ENCODE measurements at regions not wholly inside any gene's neighbourhood (a gene's known extent, or its start where the extent isn't known, plus 50 kb on each side); places are given as distances from the start of the nearest gene placed in this dataset.

DNA sequence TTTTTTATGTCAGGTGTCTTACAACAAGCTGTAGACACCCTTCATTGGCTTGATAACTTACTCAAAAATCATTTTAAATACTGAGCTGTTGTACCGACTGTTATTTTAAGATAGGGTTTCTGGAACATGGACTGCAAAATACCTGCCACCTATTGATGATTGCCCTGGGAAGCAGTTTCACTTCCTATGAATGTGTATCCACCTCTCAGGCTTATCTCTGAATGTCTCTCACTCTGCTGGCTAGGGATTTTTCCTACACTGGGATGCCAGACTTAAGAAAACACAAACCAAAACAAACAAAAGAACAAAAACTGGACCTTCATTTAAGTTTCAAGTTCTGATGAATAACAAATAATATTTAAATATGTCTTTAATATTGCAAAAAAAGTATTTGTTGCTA is 663.7 kb downstream of the EFNB2 start:
- TF ChIP-seq, protein P1, sequence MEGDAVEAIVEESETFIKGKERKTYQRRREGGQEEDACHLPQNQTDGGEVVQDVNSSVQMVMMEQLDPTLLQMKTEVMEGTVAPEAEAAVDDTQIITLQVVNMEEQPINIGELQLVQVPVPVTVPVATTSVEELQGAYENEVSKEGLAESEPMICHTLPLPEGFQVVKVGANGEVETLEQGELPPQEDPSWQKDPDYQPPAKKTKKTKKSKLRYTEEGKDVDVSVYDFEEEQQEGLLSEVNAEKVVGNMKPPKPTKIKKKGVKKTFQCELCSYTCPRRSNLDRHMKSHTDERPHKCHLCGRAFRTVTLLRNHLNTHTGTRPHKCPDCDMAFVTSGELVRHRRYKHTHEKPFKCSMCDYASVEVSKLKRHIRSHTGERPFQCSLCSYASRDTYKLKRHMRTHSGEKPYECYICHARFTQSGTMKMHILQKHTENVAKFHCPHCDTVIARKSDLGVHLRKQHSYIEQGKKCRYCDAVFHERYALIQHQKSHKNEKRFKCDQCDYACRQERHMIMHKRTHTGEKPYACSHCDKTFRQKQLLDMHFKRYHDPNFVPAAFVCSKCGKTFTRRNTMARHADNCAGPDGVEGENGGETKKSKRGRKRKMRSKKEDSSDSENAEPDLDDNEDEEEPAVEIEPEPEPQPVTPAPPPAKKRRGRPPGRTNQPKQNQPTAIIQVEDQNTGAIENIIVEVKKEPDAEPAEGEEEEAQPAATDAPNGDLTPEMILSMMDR (IDR thresholded peaks at IDR 0.05): no peak
- TF ChIP-seq POLR2A (IDR thresholded peaks at IDR 0.05) (no peak), EP300 (IDR thresholded peaks at IDR 0.05) (no peak)
